ENCODE measurements at regions not wholly inside any gene's neighbourhood (a gene's known extent, or its start where the extent isn't known, plus 50 kb on each side); places are given as distances from the start of the nearest gene placed in this dataset.

DNA sequence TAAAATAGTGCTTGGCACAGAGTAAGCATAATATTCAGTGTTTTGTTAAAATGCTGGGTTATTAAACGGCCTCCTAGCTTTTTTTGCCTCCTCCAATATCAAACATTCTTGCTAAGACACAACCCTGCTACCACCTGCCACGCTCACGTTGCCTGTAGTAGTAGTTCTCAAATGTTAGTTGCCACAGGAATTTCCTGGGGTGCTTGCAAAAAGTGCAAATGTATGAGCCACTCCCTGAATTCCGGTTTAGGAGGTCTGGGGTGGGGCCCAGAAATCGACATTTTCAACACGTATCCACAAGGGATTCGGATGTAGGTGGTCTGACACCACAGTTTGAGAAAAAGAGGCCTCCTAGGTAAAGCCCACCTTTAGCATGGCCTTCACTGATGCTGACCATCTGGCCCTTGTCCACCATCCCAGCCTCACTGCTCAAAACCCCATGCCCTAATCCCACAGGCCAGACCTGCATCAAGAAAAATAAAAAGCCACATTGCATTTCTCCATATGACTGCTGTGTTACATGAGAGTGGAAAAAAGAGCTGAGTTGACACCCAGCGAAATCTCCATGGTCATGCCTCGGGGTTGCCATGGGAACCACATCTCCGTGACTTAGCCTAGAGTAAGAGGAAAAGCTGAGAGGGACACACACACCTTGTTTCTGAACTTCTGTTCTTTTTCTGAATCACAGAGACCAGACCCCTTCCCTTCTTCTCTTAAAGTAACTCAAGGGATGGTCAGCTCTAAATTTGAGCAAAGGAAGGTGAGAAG is 116.4 kb upstream of the HES1 start:
- TF ChIP-seq EP300 (IDR thresholded peaks at IDR 0.05) (no peak), POLR2A (IDR thresholded peaks at IDR 0.05) (no peak), POLR2AphosphoS5 (IDR thresholded peaks at IDR 0.05) (no peak)
- TF ChIP-seq, protein P1, sequence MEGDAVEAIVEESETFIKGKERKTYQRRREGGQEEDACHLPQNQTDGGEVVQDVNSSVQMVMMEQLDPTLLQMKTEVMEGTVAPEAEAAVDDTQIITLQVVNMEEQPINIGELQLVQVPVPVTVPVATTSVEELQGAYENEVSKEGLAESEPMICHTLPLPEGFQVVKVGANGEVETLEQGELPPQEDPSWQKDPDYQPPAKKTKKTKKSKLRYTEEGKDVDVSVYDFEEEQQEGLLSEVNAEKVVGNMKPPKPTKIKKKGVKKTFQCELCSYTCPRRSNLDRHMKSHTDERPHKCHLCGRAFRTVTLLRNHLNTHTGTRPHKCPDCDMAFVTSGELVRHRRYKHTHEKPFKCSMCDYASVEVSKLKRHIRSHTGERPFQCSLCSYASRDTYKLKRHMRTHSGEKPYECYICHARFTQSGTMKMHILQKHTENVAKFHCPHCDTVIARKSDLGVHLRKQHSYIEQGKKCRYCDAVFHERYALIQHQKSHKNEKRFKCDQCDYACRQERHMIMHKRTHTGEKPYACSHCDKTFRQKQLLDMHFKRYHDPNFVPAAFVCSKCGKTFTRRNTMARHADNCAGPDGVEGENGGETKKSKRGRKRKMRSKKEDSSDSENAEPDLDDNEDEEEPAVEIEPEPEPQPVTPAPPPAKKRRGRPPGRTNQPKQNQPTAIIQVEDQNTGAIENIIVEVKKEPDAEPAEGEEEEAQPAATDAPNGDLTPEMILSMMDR (IDR thresholded peaks at IDR 0.05) = no peak
- Histone ChIP-seq H3K4me3 (no peak overlapping the region), H3K9me3 (no peaks in the 10 kb centered on the region), H3K36me3 (no peaks in the 10 kb centered on the region), H3K27ac (no peak overlapping the region), H3K4me1 (peaks cover 4% of the 10 kb centered on the region), H3K27me3 (no peaks in the 10 kb centered on the region)
- no peak for DNase-seq (ENCODE audit: low spot score in 2 of 2)
- WGBS = 85% methylated on average over 10 of the region's 10 CpGs

DNA sequence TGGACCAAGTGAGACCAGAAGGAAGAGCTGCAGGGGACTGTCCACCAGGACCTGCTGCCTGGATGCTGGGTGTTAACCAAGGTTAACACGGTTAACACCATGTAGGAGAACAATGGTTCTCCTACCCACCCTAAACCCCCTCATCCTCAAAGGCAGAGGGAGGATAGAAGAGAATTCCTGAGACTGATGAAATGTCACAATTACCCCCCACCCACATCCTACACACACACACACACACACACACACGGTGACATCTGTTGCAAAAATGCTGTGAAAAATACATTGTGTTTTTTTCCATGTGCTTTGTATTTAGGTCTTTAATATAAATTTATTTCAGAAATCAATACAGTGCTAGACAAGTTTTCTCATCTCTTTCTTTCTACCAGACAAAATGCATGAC is 113.9 kb upstream of the HES1 start:
- H3K4me3 ChIP-seq = no peak overlapping the region
- WGBS = 95% methylated on average over 2 of the region's 2 CpGs
- H3K27ac ChIP-seq = no peak overlapping the region
- no peaks in the 10 kb centered on the region for H3K9me3 ChIP-seq
- H3K36me3 ChIP-seq = no peaks in the 10 kb centered on the region
- H3K4me1 ChIP-seq = peaks cover 4% of the 10 kb centered on the region
- TF ChIP-seq, protein P1 (IDR thresholded peaks at IDR 0.05) = no peak
- TF ChIP-seq EP300 (IDR thresholded peaks at IDR 0.05) (no peak), POLR2A (IDR thresholded peaks at IDR 0.05) (no peak), POLR2AphosphoS5 (IDR thresholded peaks at IDR 0.05) (no peak)
- no peaks in the 10 kb centered on the region for H3K27me3 ChIP-seq
- no peak for DNase-seq (ENCODE audit: low spot score in 2 of 2)

DNA sequence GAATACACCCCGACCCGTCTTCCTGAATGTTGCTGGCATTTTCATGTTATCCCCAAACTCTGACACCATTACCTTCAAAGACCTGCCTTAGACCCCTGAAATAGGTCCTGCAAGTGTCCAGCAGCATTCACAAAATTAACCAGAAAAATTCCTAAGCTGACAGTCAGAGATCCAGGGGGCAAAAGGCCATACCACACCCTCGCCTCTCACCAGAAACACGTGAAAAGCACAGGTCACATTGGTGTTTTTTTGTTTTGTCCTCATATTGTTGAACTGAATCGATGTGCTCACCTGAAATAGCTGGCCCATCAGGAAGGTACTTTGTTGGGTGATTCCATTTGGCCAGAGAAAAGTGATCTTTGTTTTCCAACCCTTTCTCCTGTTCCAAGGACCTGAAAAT is 113.1 kb upstream of the HES1 start:
- Histone ChIP-seq H3K27me3 (no peaks in the 10 kb centered on the region), H3K27ac (no peak overlapping the region), H3K4me3 (no peak overlapping the region), H3K4me1 (peaks cover 4% of the 10 kb centered on the region), H3K36me3 (no peaks in the 10 kb centered on the region), H3K9me3 (no peaks in the 10 kb centered on the region)
- TF ChIP-seq POLR2A (IDR thresholded peaks at IDR 0.05) (no peak), POLR2AphosphoS5 (IDR thresholded peaks at IDR 0.05) (no peak), EP300 (IDR thresholded peaks at IDR 0.05) (no peak)
- TF ChIP-seq, protein P1 (IDR thresholded peaks at IDR 0.05) = no peak
- WGBS = 93% methylated on average over 5 of the region's 5 CpGs
- no peak for DNase-seq (ENCODE audit: low spot score in 2 of 2)

DNA sequence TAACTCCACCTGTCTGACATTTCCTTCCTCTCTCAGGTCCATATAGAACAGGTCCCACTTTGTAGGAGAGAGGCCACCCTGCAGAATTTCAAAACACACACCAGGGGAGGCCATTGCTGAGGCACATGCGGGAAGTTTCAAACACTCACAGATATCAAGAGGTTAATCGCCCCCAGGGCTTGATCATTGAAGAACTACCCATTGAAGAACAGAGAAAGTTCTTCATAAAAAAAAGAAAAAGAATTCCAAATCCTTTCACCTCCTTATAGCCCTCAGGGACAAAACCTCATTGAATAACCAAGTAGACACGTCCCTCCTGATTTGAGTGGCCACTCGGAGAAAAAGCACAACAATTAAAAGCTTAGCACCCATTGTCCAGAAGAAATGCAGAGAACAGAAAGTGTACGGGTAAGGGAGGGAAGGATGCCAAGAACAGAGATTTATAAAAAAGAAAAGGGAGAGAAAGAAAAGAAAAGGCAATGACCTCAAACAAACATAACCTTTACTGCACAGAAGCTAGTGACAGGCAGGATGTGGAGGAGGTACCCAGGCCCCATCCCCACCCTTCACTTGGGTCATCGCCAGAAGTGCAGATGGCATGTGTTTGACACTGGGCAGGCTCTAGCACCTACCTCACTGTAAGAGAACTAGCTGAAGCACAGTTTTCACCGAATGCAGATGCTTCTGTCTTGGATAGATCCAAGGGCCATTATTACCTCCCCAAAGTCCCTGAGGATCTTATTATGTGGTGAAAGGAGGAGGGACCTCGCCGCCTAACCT is 112.3 kb upstream of the HES1 start:
- WGBS = 71% methylated on average over 9 of the region's 9 CpGs

DNA sequence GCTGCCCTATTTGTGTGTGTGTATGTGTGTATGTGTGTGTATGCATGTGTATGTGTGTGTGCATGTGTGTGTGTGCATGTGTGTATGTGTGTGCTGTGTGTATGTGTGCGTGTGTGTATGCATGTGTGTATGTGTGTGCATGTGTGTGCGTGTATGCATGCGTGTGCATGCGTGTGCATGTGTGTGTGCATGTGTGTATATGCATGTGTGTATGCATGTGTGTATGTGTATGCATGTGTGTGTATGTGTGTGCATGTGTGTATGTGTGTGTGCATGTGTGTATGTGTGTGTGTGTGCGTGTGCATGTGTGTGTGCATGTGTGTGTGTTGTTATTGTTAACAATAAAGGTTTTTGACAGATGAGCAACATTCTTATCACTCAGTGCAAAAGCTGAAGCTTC is 110.8 kb upstream of the HES1 start:
- H3K27me3 ChIP-seq = no peaks in the 10 kb centered on the region
- H3K4me1 ChIP-seq = peaks cover 4% of the 10 kb centered on the region
- TF ChIP-seq POLR2A (IDR thresholded peaks at IDR 0.05) (no peak), POLR2AphosphoS5 (IDR thresholded peaks at IDR 0.05) (no peak), EP300 (IDR thresholded peaks at IDR 0.05) (no peak)
- TF ChIP-seq, protein P1 (IDR thresholded peaks at IDR 0.05) = no peak
- 96% methylated on average over 5 of the region's 5 CpGs for WGBS
- no peak for DNase-seq (ENCODE audit: low spot score in 2 of 2)
- no peak overlapping the region for H3K27ac ChIP-seq
- H3K36me3 ChIP-seq = no peaks in the 10 kb centered on the region
- no peak overlapping the region for H3K4me3 ChIP-seq
- no peaks in the 10 kb centered on the region for H3K9me3 ChIP-seq

More for the DNA sequence above, 112.3 kb upstream of the HES1 start:
- H3K9me3 ChIP-seq = no peaks in the 10 kb centered on the region
- no peak overlapping the region for H3K27ac ChIP-seq
- no peak for DNase-seq (ENCODE audit: low spot score in 2 of 2)
- H3K4me3 ChIP-seq = no peak overlapping the region
- no peak for TF ChIP-seq EP300 (IDR thresholded peaks at IDR 0.05)
- TF ChIP-seq POLR2A (IDR thresholded peaks at IDR 0.05) = no peak
- peaks cover 4% of the 10 kb centered on the region for H3K4me1 ChIP-seq
- no peaks in the 10 kb centered on the region for H3K36me3 ChIP-seq
- no peaks in the 10 kb centered on the region for H3K27me3 ChIP-seq

All from suprapubic skin (tissue), 4 donors.